Left ventricle myocardium inferior (tissue), 1 donor: ENCODE measurements at regions not wholly inside any gene's neighbourhood (a gene's known extent, or its start where the extent isn't known, plus 50 kb on each side); places are given as distances from the start of the nearest gene placed in this dataset.

Experiments
- DNase-seq: peaks from one replicate; pipeline ENCODE4 v3.0.0-alpha.2; 2020
- H3K27ac ChIP-seq: fragments of 200-600 bp; replicated peaks from 2 replicates; pipeline ENCODE4 v1.8.0; 2021
- H3K27me3 ChIP-seq: fragments of 200-600 bp; 2 replicates; pipeline ENCODE4 v1.8.0; 2021; ENCODE audit warnings: low read depth
- H3K36me3 ChIP-seq: fragments of 200-600 bp; 2 replicates; pipeline ENCODE4 v1.8.0; 2021
- H3K4me1 ChIP-seq: fragments of 200-600 bp; 2 replicates; pipeline ENCODE4 v1.8.0; 2021
- H3K4me3 ChIP-seq: fragments of 200-600 bp; 2 replicates; pipeline ENCODE4 v1.8.0; 2021; ENCODE audit warnings: mild to moderate bottlenecking, moderate library complexity
- H3K9me3 ChIP-seq: fragments of 200-600 bp; replicated peaks from 2 replicates; pipeline ENCODE4 v1.8.0; 2021
- intact Hi-C: fragments of 100-400 bp; cut with micrococcal nuclease; formaldehyde crosslinking; loops from one replicate; pipeline ENCODE4 v1.11.0; 2022
- TF ChIP-seq, protein P1 (sequence below): fragments of 200-600 bp; IDR thresholded peaks from 2 replicates; pipeline ENCODE4 v1.8.0; 2021; ENCODE audit warnings: antibody characterized with exemption, mild to moderate bottlenecking, borderline replicate concordance
- donor health status: DM: no; HTN: yes; CAD: no; lungs with severe emphysema.

DNA sequence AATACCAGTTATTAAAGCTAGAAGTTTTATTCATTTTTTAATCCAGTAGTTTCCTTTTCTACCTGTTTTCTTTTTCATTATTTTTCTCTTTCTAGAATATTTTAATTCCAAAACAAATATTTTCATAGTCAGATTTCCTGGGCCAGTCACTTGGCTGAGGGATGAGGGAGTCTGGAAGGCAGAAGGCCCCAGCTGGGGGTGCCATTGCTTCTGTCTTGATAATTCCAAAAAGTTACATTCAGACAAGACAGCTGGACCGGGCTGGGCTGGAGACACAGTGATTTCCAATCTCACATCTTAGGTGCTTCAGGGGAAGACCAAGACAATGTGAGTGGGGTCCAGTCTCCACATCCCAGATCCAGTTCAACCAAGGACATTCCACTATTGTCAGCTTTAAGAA is 263.5 kb downstream of the TMA16 start:
- H3K4me1 ChIP-seq: no peaks in the 10 kb centered on the region
- no peaks in the 10 kb centered on the region for H3K27me3 ChIP-seq
- no peaks in the 10 kb centered on the region for H3K9me3 ChIP-seq
- H3K4me3 ChIP-seq: no peak overlapping the region
- H3K27ac ChIP-seq: no peak overlapping the region
- DNase-seq: no peak
- intact Hi-C loops: no loop called here
- TF ChIP-seq, protein P1, sequence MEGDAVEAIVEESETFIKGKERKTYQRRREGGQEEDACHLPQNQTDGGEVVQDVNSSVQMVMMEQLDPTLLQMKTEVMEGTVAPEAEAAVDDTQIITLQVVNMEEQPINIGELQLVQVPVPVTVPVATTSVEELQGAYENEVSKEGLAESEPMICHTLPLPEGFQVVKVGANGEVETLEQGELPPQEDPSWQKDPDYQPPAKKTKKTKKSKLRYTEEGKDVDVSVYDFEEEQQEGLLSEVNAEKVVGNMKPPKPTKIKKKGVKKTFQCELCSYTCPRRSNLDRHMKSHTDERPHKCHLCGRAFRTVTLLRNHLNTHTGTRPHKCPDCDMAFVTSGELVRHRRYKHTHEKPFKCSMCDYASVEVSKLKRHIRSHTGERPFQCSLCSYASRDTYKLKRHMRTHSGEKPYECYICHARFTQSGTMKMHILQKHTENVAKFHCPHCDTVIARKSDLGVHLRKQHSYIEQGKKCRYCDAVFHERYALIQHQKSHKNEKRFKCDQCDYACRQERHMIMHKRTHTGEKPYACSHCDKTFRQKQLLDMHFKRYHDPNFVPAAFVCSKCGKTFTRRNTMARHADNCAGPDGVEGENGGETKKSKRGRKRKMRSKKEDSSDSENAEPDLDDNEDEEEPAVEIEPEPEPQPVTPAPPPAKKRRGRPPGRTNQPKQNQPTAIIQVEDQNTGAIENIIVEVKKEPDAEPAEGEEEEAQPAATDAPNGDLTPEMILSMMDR: no peak
- no peaks in the 10 kb centered on the region for H3K36me3 ChIP-seq

DNA sequence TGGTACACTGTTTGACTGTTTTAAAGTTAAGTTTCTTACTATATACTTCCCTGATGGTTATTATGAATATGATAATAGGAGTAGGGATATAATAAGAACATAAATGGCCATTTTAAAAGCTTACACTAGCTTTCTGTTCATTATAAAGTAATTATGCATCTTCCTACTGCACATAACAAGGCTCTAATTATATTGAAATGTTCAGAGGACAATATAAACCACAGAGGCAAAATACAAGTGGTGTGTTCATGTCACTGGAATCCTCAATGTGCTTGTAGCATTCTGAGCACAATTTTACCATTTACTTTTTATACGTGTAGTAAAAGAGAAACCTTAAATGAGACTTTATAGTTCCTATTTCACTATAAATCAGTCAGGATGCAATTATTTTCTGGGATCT is 268.3 kb downstream of the TMA16 start:
- Histone ChIP-seq H3K27ac (no peak overlapping the region), H3K36me3 (no peaks in the 10 kb centered on the region), H3K4me3 (no peak overlapping the region), H3K27me3 (no peaks in the 10 kb centered on the region), H3K4me1 (no peaks in the 10 kb centered on the region), H3K9me3 (no peaks in the 10 kb centered on the region)
- intact Hi-C loops: no loop called here
- TF ChIP-seq, protein P1: no peak
- DNase-seq: no peak

- H3K27me3 ChIP-seq: no peaks in the 10 kb centered on the region
- intact Hi-C loops: no loop called here
- no peaks in the 10 kb centered on the region for H3K4me1 ChIP-seq
- TF ChIP-seq, protein P1: no peak
- H3K27ac ChIP-seq: no peak overlapping the region
- DNase-seq: no peak
- H3K4me3 ChIP-seq: no peak overlapping the region
- H3K36me3 ChIP-seq: no peaks in the 10 kb centered on the region
- H3K9me3 ChIP-seq: no peaks in the 10 kb centered on the region
Measured at GRCh38 chr4:163764569-163764968, 270.1 kb downstream of the TMA16 start.

- Histone ChIP-seq H3K27ac (no peak overlapping the region), H3K9me3 (no peaks in the 10 kb centered on the region), H3K36me3 (no peaks in the 10 kb centered on the region), H3K27me3 (no peaks in the 10 kb centered on the region), H3K4me3 (no peak overlapping the region), H3K4me1 (no peaks in the 10 kb centered on the region)
- TF ChIP-seq, protein P1: no peak
- no peak for DNase-seq
- intact Hi-C loops: no loop called here
Measured at GRCh38 chr4:163768014-163768413, 273.5 kb downstream of the TMA16 start.

DNA sequence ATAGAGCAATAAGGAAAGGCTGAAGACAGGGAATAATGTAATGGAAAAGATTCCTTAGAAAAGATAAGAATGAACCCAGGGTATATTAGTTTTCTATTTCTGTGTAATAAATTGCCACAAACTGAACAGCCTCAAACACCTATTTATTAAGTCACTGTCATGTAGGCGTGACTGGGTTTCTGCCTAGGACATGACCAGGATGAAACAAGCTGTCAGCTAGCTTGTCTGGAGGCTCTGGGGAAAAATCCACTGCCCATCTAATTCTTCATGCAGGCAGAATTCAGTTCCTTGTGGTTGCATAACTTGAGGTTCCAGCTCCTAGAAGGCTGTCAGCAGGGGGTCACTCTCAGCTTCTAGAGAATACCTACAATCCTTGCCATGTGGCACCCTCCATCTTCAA is 277.7 kb downstream of the TMA16 start:
- no peak for DNase-seq
- TF ChIP-seq, protein P1: no peak
- Histone ChIP-seq H3K27ac (no peak overlapping the region), H3K4me1 (no peaks in the 10 kb centered on the region), H3K27me3 (no peaks in the 10 kb centered on the region), H3K9me3 (no peaks in the 10 kb centered on the region), H3K36me3 (no peaks in the 10 kb centered on the region), H3K4me3 (no peak overlapping the region)
- intact Hi-C loops: no loop called here

DNA sequence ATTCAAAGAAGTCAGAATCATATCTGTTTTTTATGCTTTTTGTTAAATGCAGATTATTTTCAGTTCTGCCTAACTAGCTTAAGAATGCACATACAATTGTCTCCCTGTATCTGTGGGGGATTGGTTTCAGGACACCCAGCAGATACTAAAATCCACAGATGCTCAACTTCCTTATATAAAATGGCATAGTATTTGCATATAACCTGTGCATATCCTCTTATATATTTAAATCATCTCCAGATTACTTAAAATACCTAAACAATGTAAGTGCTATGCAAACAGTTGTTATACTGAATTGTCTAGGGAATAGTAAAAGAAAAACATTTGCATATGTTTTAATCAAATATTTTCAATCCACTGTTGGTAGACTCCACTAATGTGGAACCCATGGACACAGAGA is 279.4 kb downstream of the TMA16 start:
- peaks cover 11% of the 10 kb centered on the region for H3K9me3 ChIP-seq
- no peaks in the 10 kb centered on the region for H3K36me3 ChIP-seq
- no peak for DNase-seq
- H3K27ac ChIP-seq: no peak overlapping the region
- H3K27me3 ChIP-seq: no peaks in the 10 kb centered on the region
- intact Hi-C loops: no loop called here
- no peak overlapping the region for H3K4me3 ChIP-seq
- TF ChIP-seq, protein P1: no peak
- no peaks in the 10 kb centered on the region for H3K4me1 ChIP-seq
